ENCODE measurements at regions not wholly inside any gene's neighbourhood (a gene's known extent, or its start where the extent isn't known, plus 50 kb on each side); places are given as distances from the start of the nearest gene placed in this dataset.

DNA sequence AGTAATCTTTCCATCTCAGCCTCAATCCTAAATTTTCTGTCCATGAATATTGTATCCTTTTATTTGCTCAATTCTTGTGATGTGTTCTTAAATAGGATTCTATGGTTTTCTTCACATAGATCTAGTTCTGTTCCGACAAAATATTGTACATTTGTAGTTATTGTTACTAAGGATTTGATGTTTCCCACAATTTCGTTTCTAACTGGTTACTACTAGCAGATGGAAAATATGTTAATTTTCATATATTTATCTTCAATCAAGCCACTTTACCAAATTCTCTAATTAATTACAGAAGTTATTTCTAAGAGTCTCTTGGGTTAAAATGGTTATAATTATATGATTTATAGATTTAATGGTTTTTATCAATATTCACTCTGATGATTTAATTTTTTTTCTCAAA, 60.3 kb downstream of the SEC61B start:
- no peak for DNase-seq (ENCODE audit: low read depth)

DNA sequence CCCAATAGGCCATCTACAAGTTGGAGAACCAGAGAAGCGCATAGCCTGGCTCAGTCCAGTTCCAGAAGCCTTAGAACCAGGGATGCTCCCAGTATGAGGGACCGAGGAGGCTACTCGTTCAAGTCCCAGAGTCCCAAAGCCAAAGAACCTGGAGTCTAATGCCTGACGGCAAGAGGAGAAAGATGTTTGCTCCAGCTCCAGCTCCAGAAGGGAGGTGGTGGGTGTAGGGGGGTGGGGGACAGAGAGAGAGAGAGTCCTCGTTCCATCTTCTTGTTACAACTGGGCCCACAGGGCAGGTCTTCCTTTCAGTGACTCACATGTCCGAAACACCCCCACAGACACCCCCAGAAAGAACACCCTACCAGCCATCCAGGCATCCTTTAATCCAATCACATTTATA, 63.9 kb downstream of the SEC61B start:
- DNase-seq (ENCODE audit: low read depth) = no peak

GRCh38 chr9:99286536-99286935, 64.5 kb downstream of the SEC61B start:
- DNase-seq (ENCODE audit: low read depth) = no peak

- DNase-seq (ENCODE audit: low read depth) = no peak
Observed at GRCh38 chr9:99287641-99288040, 65.6 kb downstream of the SEC61B start.

- no peak for DNase-seq (ENCODE audit: low read depth)
Observed at GRCh38 chr9:99288830-99289229, 66.7 kb downstream of the SEC61B start.

DNA sequence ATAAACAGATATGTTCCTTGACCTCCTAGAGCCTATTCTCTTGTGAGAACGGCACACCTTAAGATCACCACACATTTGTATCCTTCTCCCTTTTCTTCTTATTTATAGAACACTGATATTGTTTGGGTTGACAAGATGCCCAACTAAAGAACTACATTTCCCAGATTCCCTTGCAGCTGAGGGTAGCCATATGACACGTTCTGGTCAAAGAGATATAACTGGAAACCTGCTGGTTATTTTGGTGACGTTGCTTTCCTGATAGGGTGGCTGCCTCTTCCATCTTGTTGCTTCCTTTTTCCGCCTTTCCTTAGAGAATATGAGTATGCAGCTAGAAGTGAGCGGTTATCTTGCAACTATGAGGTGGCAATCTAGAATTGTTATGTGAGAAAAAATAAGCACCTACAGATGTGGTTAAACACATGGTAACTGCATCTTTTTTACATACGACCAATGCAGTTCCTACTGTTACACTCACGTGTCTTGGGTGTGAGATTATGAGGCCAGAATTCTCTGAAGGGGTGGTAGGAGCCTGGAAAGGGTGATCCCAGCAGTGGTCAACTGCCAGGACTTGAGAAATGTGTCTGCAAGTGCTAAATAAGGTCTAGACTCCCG, 72.9 kb downstream of the SEC61B start:
- DNase-seq (ENCODE audit: low read depth) = peak; percentile 24

DNA sequence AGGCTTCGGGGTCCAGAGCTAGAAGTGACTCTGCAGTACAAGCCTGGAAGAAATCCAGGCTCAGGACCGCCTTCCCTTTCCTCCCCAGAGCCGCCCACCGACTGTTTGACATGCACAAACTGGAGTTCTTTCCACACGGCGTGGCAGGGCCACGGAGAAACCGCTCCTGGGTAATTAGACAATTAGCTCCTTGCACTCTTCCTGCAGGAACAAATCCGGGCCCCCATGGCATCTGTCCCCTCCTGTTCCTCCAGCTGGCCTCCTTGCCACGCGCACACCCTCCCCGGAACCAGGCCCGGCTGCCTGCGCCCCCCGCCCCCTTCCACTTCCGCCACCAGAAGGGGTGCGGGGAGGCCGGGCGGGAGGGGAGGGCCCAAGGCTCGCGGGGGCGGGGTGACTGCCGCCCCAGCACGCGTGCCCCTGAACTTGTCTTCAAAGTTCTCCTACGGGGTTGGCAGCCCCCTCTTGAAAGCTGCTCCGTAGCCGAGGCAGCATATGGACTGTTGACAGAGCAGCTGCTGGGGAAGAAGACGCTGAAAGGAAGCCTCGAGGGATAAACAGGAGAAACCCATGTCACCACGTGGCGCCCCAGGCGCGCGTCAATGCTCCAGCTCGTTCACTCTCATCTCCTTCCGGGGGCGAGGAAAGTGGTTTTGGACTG, 74.3 kb downstream of the SEC61B start:
- no peak for DNase-seq (ENCODE audit: low read depth)

GRCh38 chr9:99298614-99299013, 76.5 kb downstream of the SEC61B start:
- no peak for DNase-seq (ENCODE audit: low read depth)

DNA sequence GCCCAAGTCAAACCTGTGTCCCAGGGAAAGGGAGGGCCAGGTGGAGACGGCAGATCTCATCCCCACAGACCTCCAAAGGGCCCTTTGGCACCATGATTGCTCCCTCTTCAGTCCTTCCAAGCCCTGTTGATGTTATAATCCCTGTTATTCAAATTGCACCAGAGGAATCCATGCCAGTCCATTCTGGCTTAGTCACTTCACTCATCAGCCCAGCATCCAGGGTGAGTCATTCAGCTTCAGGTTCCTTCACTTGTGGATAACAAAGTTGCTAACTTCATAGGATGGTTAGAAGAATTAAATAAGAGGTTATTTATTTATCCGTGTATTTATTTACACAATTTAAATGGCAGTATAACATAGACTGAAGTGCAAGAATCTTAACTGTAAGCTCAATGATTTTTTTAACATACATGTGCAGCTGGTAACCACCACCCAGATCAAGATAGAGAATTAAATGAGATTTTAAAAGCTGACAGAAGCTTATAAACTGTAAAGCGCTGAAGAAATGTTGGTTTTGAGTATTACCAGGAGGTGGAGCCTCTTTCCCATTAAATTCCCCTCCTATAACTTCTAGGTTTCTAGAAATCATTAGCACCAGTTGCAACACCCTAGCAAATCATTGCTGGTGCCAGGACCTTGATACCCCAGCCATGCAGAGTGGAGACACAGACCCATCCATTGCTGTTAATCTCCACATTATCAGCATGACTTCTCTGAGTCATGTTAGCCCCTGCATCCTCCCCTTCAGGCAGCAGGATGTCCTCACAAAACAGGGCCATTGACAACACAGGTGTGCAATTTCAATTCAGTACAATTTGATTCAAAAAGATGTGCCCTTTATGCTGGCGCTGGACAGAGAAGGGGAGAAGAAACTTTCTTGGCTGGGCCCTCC, 77.4 kb downstream of the SEC61B start:
- peak; percentile 55 for DNase-seq (ENCODE audit: low read depth)

- no peak for DNase-seq (ENCODE audit: low read depth)
Observed at GRCh38 chr9:99300103-99300439, 78.0 kb downstream of the SEC61B start.

GRCh38 chr9:99300603-99301002, 78.5 kb downstream of the SEC61B start:
- DNase-seq (ENCODE audit: low read depth) = no peak

DNA sequence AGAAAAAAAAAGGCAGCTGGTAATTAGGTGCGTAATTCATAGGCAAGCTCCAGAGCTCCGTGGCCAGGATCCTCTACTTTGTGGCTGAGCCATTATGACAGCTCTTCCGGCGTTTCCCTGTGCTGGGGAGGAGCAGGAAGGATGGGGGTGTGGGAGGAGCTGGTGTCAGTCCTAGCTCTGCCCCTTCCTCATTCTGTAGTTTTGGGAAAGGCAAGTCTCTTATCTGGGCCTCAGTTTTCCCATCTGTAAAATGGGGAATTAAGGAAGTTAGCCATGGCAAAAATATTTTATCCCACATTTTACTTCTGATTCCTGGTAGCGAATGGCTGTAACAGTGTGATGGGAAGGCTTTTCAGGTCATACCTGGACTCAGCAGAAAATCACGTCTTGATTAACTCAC, 81.1 kb downstream of the SEC61B start:
- DNase-seq (ENCODE audit: low read depth) = no peak

- no peak for DNase-seq (ENCODE audit: low read depth)
Observed at GRCh38 chr9:99305124-99305523, 83.0 kb downstream of the SEC61B start.

DNA sequence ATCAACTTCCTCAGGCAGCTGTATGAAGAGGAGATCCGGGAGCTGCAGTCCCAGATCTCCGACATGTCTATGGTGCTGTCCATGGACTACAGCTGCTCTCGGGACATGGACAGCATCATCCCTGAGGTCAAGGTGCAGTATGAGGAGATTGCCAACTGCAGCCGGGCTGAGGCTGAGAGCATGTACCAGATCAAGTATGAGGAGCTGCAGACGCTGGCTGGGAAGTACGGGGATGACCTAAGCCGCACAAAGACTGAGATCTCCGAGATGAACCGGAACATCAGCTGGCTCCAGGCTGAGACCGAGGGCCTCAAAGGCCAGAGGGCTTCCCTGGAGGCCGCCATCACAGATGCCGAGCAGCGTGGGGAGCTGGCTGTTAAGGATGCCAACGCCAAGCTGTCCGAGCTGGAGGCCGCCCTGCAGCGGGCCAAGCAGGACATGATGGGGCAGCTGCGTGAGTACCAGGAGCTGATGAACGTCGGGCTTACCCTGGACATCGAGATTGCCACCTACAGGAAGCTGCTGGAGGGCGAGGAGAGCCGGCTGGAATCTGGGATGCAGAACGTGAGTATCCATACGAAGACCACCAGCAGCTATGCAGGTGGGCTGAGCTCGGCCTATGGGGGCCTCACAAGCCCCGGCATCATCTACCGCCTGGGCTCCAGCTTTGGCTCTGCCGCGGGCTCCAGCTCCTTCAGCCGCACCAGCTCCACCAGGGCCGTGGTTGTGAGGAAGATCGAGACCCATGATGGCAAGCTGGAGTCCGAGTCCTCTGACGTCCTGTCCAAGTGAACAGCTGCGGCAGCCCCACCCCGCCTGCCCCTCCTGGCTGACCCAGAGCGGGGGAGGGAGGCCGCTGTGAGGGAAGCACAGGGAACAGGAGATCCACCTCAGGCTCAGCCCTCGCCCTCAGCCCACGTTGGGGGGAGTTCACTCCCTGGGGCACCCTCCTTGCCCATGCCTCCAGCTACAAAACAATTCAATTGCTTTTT, 84.0 kb downstream of the SEC61B start:
- DNase-seq (ENCODE audit: low read depth) = no peak

DNA sequence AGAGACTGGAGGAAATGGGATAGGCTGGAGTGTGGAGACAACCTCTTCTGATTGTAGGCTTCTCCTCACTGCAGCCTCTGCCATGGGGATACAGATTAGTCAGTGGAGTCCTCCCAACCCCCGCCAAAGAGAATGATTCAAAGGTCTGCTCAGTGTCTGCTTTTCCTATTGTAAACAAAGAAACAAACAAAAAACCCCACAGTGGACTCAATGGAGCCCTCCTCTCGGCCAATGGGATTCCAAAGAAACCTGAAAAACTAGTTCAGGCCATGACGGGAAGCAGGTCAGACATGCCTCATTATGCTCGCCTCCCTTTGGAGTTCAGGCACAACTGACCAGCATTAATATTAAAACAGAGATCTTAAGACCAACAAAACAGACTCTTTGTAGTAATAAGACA, 85.8 kb downstream of the SEC61B start:
- no peak for DNase-seq (ENCODE audit: low read depth)

DNA sequence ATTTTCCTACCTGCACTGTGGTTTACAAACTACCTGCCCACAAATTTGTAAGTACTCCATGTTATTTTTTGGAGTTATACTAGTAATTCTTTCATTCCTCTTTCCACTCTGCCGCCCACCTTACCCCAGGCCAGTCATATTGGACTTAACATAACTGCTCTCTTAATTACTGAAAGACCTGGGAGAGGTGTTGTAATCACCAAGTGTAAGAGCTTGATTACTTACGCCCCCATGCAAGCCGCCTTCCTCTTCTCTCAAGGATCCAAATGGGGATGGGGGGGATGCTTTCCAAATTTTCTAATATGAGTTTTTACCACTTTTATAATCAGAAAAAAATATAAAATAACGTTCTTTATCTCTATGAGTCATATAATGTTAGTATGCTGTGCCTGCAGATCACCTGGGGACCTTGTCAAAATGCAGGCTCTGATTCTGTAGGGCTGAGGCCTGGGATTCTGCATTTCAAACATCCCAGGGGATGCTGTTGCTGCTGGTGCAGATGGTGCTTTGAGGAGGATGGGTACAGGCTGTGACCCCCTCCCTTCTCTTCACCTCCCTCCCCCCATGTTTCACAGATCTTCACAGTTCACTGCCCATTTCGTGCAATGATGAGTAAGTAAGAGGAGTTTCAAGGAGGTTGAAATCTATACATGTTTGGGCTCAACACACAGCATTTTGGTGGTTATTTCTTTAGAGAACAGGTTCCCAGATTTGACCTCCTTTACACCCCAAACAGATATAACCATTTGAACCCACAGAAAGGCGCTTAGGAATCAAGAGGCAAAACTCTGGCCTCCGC, 87.3 kb downstream of the SEC61B start:
- DNase-seq (ENCODE audit: low read depth) = no peak

DNA sequence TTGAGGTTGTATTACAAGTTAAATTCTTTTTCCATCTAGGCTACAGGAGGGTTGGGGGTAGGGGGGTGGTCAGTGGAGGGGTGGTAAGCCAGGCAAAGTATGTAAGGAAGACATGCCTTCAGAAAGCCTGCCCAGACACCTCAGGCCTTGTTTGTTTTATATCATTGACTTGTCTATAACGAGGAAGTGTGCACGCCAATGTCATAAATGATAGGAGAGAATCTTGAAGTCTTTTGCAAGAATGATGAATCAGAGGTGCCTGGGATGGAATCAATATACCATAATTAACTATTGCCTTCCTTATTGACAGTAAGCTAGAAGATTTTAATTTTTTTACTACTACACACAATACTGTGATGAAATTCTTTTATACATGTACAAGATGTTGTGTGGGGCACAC, 90.7 kb downstream of the SEC61B start:
- no peak for DNase-seq (ENCODE audit: low read depth)

- DNase-seq (ENCODE audit: low read depth) = no peak
Observed at GRCh38 chr9:99319048-99319447, 97.0 kb downstream of the SEC61B start.

GRCh38 chr9:99322299-99322698, 100.2 kb downstream of the SEC61B start:
- DNase-seq (ENCODE audit: low read depth) = no peak

DNA sequence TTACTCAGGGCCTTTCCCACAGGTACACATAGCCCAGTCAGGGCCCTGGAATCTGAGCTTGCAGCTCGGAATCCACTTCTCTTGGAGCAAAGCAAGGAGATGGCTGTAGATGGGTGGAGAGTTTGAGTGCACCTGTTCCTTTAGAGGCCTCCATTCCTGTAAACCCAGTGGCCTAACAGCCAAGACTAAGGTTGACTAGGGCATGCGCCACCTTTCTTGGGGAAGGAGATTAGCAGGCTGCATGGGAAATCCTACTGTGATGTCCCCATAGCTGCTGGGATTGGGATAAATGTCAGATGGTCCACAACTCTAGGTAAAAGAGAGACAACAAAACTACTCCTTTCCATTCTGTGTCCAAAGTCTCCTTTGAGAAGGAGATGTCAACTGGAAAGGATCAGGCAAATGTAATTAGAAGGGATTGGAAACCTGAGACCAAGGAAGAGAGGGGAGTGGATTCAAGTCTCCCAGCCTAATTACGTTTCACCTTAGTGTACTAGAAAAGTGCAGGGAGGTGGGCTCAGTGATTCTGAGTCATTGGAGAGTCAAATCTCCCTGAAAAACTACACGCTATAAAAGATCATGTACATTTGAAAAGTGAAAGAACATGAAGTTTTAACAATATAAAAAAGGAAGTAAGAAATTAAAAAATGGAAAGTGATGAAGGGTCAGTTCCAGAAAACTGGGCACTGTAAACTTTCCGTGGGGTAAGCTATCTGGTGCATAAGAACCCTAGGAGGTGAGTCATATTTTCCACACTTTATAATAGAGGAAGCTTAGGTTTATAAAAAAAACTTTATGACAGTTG, 104.2 kb downstream of the SEC61B start:
- DNase-seq (ENCODE audit: low read depth) = peak; percentile 18

Data from LHCN-M2 (cell line).